ENCODE measurements at regions not wholly inside any gene's neighbourhood (a gene's known extent, or its start where the extent isn't known, plus 50 kb on each side); places are given as distances from the start of the nearest gene placed in this dataset.
"Not testable (repeated sequence)": the region's sequence is repeated elsewhere in the genome, so short reads cannot be mapped to it uniquely, and the experiment has no call there.

- H3K4me1 ChIP-seq, result peaks cover 13% of the 10 kb centered on the region in 2 donors
- no peaks in the 10 kb centered on the region for H3K9me3 ChIP-seq
- no peaks in the 10 kb centered on the region for H3K27me3 ChIP-seq
- H3K27ac ChIP-seq, result no peak overlapping the region
- intact Hi-C loops (cut with DNase I), result no loop called here
- 85 to 89% methylated on average over 4 of the region's 4 CpGs for WGBS, 2 donors
- no peak for TF ChIP-seq CTCF (IDR thresholded peaks at IDR 0.05)
- TF ChIP-seq POLR2A (IDR thresholded peaks at IDR 0.05), result no peak
- no peak overlapping the region for H3K4me3 ChIP-seq (replicated peaks in 1 of 3)
- no peaks in the 10 kb centered on the region for H3K36me3 ChIP-seq
- DNase-seq, result no peak
These were observed 285.2 kb upstream of the SEMA6A start for GRCh38 chr5:116859666-116860320.

- intact Hi-C loops (cut with DNase I), result no loop called here
- 90% methylated on average over 4 of the region's 4 CpGs for WGBS, 2 donors
- no peak for DNase-seq
- H3K4me3 ChIP-seq (replicated peaks in 1 of 3), result no peak overlapping the region
- H3K36me3 ChIP-seq, result no peaks in the 10 kb centered on the region
- H3K4me1 ChIP-seq, result peaks cover 3% of the 10 kb centered on the region in 2 donors
- no peak for TF ChIP-seq CTCF (IDR thresholded peaks at IDR 0.05)
- TF ChIP-seq POLR2A (IDR thresholded peaks at IDR 0.05), result no peak
- H3K9me3 ChIP-seq, result no peaks in the 10 kb centered on the region
- H3K27ac ChIP-seq, result no peak overlapping the region
- no peaks in the 10 kb centered on the region for H3K27me3 ChIP-seq
These were observed 284.2 kb upstream of the SEMA6A start for GRCh38 chr5:116858705-116859333.

GRCh38 chr5:116858020-116858419 lies 283.4 kb upstream of the SEMA6A start:
- H3K4me3 ChIP-seq (replicated peaks in 1 of 3); intact Hi-C loops (cut with DNase I); DNase-seq; H3K27me3 ChIP-seq; H3K27ac ChIP-seq; H3K36me3 ChIP-seq; H3K4me1 ChIP-seq; H3K9me3 ChIP-seq: not testable (repeated sequence)
- 95 to 98% methylated on average over 4 of the region's 4 CpGs for WGBS, 2 donors

- Histone ChIP-seq H3K27ac (no peak overlapping the region), H3K9me3 (no peaks in the 10 kb centered on the region), H3K36me3 (no peaks in the 10 kb centered on the region), H3K4me1 (no peaks in the 10 kb centered on the region), H3K27me3 (no peaks in the 10 kb centered on the region), H3K4me3 (replicated peaks in 1 of 3) (no peak overlapping the region)
- 91 to 96% methylated on average over 1 of the region's 1 CpG for WGBS, 2 donors
- TF ChIP-seq POLR2A (IDR thresholded peaks at IDR 0.05) (no peak), CTCF (IDR thresholded peaks at IDR 0.05) (no peak)
- no peak for DNase-seq
- intact Hi-C loops (cut with DNase I), result no loop called here
These were observed 281.6 kb upstream of the SEMA6A start for GRCh38 chr5:116856271-116856670.

GRCh38 chr5:116853992-116854391 lies 279.4 kb upstream of the SEMA6A start:
- intact Hi-C loops (cut with DNase I), result no loop called here
- Histone ChIP-seq H3K36me3 (no peaks in the 10 kb centered on the region), H3K27me3 (no peaks in the 10 kb centered on the region), H3K27ac (no peak overlapping the region), H3K4me1 (no peaks in the 10 kb centered on the region), H3K4me3 (replicated peaks in 1 of 3) (no peak overlapping the region), H3K9me3 (no peaks in the 10 kb centered on the region)
- no peak for TF ChIP-seq POLR2A (IDR thresholded peaks at IDR 0.05)
- no peak for TF ChIP-seq CTCF (IDR thresholded peaks at IDR 0.05)
- no peak for DNase-seq
- WGBS, 2 donors, result 77 to 80% methylated on average over 3 of the region's 3 CpGs

All from thyroid gland (tissue), 4 donors.